ENCODE measurements at regions not wholly inside any gene's neighbourhood (a gene's known extent, or its start where the extent isn't known, plus 50 kb on each side); places are given as distances from the start of the nearest gene placed in this dataset.

DNA sequence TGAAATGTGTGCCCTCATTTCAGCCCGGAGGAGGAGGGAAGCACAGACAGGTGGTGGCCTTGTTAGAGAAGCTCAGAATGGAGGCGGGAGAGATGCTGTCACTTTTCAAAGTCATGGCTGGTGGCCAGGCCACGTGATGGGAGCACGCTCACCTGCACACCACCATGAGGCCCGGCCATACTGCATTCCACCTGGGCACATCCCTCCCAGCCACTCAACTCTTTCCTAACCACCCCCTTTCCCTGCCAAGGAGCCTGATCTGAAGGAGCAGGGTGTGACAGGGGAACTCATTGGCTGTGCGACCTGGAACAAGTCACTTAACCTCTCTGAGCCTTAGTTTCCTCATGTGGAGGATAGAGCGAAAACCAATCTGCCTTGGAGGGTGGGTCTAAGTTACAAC lies 364.5 kb downstream of the CTTN start:
- intact Hi-C loops (cut with DNase I), result no loop called here
- no peaks in the 10 kb centered on the region for H3K4me1 ChIP-seq (ENCODE audit: insufficient read depth)
- no peak for DNase-seq
- H3K27ac ChIP-seq, result no peak overlapping the region
- no peaks in the 10 kb centered on the region for H3K27me3 ChIP-seq
- TF ChIP-seq EP300 (IDR thresholded peaks at IDR 0.05), result no peak
- TF ChIP-seq POLR2A (IDR thresholded peaks at IDR 0.05), result no peak
- TF ChIP-seq, protein P1, sequence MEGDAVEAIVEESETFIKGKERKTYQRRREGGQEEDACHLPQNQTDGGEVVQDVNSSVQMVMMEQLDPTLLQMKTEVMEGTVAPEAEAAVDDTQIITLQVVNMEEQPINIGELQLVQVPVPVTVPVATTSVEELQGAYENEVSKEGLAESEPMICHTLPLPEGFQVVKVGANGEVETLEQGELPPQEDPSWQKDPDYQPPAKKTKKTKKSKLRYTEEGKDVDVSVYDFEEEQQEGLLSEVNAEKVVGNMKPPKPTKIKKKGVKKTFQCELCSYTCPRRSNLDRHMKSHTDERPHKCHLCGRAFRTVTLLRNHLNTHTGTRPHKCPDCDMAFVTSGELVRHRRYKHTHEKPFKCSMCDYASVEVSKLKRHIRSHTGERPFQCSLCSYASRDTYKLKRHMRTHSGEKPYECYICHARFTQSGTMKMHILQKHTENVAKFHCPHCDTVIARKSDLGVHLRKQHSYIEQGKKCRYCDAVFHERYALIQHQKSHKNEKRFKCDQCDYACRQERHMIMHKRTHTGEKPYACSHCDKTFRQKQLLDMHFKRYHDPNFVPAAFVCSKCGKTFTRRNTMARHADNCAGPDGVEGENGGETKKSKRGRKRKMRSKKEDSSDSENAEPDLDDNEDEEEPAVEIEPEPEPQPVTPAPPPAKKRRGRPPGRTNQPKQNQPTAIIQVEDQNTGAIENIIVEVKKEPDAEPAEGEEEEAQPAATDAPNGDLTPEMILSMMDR (IDR thresholded peaks at IDR 0.05), result no peak
- 73 to 89% (median 87%) methylated on average over 7 of the region's 7 CpGs for WGBS, 3 donors
- H3K36me3 ChIP-seq, result no peaks in the 10 kb centered on the region
- no peak overlapping the region for H3K4me3 ChIP-seq
- peaks cover 0 to 6% of the 10 kb centered on the region in 2 donors for H3K9me3 ChIP-seq

DNA sequence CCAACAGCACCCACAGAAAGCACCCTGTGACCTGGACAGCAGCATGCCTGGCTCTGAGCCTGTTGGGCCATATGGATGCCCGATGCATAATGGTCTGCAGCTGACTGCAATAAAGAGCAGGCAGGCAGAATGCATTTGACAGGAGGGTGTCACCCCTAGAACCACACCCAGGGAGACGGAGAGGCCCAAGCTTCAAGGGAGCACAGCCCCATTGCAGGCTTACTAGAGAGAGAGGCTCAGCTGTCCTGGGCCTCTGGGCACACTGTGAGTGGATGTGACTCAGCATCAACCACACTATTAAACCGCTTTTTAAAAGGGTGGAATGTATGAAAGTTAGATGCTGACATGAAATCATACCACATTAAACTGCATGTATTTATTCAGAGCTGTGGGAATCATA lies 365.3 kb downstream of the CTTN start:
- intact Hi-C loops (cut with DNase I), result no loop called here
- Histone ChIP-seq H3K27ac (no peak overlapping the region), H3K4me1 (ENCODE audit: insufficient read depth) (no peaks in the 10 kb centered on the region), H3K27me3 (no peaks in the 10 kb centered on the region), H3K9me3 (peaks cover 0 to 1% of the 10 kb centered on the region in 2 donors), H3K36me3 (no peaks in the 10 kb centered on the region), H3K4me3 (no peak overlapping the region)
- no peak for TF ChIP-seq EP300 (IDR thresholded peaks at IDR 0.05)
- no peak for TF ChIP-seq POLR2A (IDR thresholded peaks at IDR 0.05)
- WGBS, 3 donors, result 58 to 73% (median 67%) methylated on average over 3 of the region's 3 CpGs
- no peak for DNase-seq

DNA sequence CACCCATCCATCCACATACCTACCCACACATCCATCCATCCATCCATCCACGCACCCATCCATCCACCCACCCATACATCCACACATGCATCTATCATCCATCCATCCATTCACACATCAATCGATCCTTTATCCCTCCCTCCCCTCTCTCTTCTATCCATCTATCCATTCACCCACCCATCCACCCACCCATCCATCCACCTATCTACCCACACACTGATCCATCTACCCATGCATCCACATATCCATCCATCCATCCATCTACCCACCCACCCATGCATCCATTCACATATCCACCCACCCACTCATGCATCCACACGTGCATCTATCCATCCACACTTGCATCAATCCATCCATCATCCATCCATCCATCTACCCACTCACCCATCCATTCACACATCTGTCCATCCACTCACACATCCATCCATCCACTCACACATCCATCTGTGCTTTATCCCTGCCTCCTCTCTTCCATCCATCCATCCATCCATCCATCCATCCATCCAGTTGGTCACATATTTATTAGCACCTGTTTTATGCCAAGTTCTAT lies 366.1 kb downstream of the CTTN start:
- Histone ChIP-seq H3K4me1 (ENCODE audit: insufficient read depth) (no peaks in the 10 kb centered on the region), H3K4me3 (no peak overlapping the region), H3K27ac (no peak overlapping the region), H3K36me3 (no peaks in the 10 kb centered on the region), H3K9me3 (no peaks in the 10 kb centered on the region), H3K27me3 (no peaks in the 10 kb centered on the region)
- no peak for DNase-seq
- TF ChIP-seq EP300 (IDR thresholded peaks at IDR 0.05) (no peak), POLR2A (IDR thresholded peaks at IDR 0.05) (no peak)
- TF ChIP-seq, protein P1 (IDR thresholded peaks at IDR 0.05), result no peak
- WGBS, 3 donors, result 73 to 85% (median 82%) methylated on average over 3 of the region's 3 CpGs
- intact Hi-C loops (cut with DNase I), result no loop called here

DNA sequence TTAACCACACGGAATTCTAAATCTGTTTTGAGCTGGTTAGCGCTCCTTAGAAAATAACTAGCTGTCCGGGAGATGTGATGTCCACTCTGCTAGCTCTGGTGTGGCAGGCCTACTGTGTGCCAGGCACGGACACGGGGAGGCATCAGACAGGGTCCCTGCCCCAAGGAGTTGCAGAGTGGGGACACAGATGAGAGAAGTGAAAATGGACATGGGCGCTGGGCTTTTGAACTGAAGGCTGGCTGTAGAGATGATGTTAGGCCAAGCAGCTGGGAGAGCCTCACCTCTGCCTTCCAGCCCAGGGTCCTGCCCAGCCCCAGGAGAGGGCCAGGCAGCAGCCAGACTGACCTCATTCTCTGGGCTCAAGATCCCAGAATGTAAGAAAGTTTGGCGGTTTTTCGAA lies 368.6 kb downstream of the CTTN start:
- 85 to 91% (median 91%) methylated on average over 8 of the region's 8 CpGs for WGBS, 3 donors
- intact Hi-C loops (cut with DNase I), result no loop called here
- DNase-seq, result no peak
- no peaks in the 10 kb centered on the region for H3K36me3 ChIP-seq
- TF ChIP-seq EP300 (IDR thresholded peaks at IDR 0.05) (no peak), POLR2A (IDR thresholded peaks at IDR 0.05) (no peak)
- TF ChIP-seq, protein P1 (IDR thresholded peaks at IDR 0.05), result no peak
- H3K9me3 ChIP-seq, result no peaks in the 10 kb centered on the region
- H3K4me1 ChIP-seq (ENCODE audit: insufficient read depth), result no peaks in the 10 kb centered on the region
- no peak overlapping the region for H3K27ac ChIP-seq
- H3K4me3 ChIP-seq, result no peak overlapping the region
- H3K27me3 ChIP-seq, result no peaks in the 10 kb centered on the region

DNA sequence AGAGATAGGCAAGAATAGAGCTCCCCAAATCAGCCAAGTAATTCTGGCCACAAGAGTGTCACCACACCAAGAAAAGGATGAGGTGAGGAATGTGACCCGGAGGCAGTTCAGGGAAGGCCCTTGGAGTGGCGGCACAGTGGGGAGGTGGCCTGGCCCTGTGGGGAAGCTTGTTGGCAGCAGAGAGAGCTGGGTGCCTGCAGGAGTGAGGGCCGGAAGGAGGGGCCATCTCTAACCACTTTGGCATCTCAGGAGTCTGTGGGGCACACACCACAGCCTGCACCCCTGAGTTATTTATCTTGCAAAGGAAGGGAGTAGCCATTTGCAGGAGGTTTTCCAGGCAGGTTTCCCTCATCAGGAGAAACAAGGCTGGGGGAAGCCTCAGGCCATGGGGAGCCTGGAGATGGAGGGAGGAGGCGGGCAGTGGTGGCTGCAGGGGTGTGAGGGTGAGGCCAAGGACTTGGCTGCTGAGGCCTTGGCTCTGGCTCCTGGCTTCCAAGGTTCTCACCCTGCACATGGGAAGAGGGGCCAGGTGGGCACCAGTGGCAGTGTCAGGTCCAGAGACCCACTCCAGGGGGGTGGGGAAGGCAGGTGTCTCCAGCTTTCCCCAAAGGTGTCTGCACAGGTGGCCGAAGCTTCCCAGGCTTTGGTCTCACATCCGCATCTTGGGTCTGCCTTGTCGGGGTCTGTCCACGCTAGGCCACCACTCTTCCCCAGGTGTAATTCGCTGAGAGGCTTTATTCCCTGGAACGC lies 370.2 kb downstream of the CTTN start:
- TF ChIP-seq POLR2A (IDR thresholded peaks at IDR 0.05), result no peak
- no peak for TF ChIP-seq EP300 (IDR thresholded peaks at IDR 0.05)
- TF ChIP-seq, protein P1 (IDR thresholded peaks at IDR 0.05), result no peak
- H3K36me3 ChIP-seq, result no peaks in the 10 kb centered on the region
- no peak for DNase-seq
- no peaks in the 10 kb centered on the region for H3K27me3 ChIP-seq
- no peaks in the 10 kb centered on the region for H3K9me3 ChIP-seq
- H3K4me1 ChIP-seq (ENCODE audit: insufficient read depth), result no peaks in the 10 kb centered on the region
- intact Hi-C loops (cut with DNase I), result no loop called here
- no peak overlapping the region for H3K27ac ChIP-seq
- H3K4me3 ChIP-seq, result no peak overlapping the region
- 90 to 93% (median 91%) methylated on average over 10 of the region's 10 CpGs for WGBS, 3 donors

Data from ovary (tissue), 7 donors.